HG03175 (cell line): ENCODE measurements at regions not wholly inside any gene's neighbourhood (a gene's known extent, or its start where the extent isn't known, plus 50 kb on each side); places are given as distances from the start of the nearest gene placed in this dataset.
A peak's percentile ranks its signal among the peaks of the same experiment; 100 is the strongest.

Experiments
- ATAC-seq: cut with Tn5 transposase; IDR thresholded peaks from one replicate; pipeline ENCODE4 v1.9.1; 2021; ENCODE audit warnings: mild to moderate bottlenecking, moderate library complexity; ENCODE audit not compliant: unreplicated experiment

DNA sequence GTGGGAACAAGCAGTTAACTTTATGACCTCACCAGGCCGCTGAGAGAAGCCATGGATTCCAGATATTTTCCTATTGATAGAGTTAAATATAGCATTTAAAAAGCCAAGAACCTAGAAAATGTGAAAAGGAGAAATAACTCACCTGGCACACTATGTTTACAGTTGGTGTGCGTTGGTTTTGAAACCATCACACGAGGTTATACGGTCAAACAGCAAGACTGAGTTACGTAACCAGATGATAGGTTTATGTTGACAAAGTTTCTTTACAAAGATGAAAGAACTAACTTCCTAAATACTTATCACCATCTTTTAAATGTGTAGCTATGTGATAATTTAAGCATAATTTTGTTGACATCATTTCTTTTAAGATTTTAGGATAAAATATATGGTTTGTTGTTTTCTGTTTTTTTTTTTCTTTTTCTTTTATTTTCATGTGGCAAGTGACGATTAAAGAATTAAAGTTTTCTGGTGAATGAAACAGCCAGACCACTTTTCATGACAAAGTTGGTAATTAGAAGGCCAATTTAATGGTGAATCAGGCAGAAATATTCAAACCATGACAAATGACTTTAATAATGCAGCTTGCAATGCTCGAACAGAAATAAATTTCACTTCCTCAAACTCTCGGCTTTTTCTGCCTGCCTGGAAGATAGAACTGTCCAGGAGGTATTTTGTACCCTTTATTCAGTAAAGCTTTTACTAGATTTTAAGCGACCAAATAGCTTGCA is 339.1 kb upstream of the OBI1 start:
- ATAC-seq: no peak

DNA sequence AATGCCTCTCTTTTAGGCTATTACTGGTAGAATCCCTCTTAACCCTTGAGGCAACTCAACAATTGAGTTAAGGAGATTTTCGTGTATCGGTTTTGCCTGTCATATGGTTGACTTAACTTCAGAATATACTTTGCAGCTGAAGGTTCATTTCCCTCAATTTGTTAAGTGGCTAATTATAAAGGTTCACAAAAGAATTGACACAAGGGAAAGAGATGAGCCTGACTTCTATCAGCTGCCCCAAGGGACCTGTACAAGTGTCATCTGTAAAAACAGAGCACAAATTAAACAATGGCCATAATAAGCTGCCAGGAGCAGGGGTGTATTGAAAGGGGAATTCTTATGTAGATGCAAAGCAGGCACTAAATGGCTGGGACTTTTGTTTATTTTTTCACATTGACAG is 334.8 kb upstream of the OBI1 start:
- ATAC-seq: no peak

DNA sequence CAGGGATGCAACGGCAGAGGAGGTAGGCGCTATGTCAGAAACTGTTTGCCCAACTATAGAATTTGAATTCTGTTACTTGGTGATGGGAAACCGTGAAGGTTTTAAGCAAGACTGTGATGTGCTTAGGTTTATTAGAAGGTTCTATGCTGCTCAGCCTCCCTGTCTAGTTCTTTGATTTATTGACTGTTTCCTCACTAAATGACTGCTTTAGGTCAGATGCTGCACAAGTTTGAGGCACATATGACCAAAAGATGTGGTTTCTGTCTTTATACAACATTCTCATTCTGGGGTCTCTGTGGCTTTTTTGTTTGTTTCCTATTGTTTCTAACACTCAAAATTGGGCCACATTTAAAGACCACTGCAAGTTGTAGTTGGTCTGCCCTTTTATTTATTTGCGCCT is 323.0 kb upstream of the OBI1 start:
- no peak for ATAC-seq

DNA sequence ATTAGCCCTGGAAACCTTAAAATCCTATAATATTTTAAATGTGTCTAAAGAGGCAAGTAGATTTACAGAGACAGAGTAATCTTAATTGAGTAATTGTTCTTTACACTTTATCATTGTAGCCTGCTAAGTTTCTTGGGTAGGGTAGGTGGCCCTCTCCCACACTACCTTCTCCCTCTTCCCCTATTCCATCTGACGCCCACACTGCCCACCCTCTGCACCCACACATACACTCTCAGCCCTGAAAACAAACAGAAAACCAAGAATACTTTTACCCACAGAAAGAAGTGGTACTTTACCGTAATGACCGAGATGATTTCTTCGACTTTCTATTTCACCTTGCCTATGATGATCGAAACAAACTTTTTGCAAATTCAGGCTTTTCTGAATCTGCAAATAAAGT is 320.4 kb upstream of the OBI1 start:
- ATAC-seq: no peak

DNA sequence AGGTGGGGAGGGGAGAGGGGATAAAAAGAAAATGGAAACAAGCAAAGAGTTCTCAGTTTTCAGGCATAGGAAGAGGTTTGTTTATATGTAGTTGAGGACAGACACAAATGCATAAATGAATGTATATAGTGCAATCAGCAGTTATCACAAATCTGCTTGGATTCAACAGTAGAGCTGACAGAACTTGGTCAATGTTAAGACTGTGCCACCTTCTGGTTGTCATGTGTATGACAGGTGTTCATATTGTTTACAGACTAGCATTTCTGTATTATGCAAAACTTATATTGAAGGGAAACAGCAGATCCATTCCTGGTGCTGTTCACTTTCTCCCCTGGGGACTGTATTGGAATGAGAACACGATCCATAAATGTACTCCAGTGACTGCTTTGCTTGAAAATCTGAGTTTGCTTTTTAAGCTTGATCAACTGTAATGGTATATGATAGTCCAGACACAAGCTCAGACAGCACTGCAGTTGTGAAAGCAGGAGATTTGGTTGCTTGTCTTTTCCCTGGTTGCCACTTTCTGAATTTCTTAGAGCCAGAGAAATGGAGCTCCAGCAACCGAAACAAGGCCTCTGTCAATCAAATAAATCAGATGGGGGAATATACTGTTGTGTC is 319.5 kb upstream of the OBI1 start:
- peak; percentile 95 for ATAC-seq

DNA sequence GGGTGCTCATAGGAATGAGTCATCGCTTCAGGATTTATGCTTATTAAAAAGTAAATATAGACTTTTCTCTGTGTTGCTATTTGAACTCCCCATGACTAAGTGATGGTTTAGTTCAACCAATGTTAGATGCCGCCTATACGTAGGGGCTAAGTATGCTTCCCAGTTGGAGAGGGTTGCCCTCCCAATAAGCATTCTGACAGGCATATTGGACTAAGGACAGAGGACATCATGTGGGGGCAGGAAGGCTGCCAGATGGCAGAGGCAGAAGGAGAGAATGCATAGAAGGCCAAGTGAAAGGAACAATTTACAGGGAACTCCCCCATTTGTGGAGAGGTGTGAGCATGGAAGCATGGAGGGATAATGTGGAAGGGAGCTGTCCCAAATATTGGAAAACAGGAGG is 318.4 kb upstream of the OBI1 start:
- ATAC-seq: no peak

DNA sequence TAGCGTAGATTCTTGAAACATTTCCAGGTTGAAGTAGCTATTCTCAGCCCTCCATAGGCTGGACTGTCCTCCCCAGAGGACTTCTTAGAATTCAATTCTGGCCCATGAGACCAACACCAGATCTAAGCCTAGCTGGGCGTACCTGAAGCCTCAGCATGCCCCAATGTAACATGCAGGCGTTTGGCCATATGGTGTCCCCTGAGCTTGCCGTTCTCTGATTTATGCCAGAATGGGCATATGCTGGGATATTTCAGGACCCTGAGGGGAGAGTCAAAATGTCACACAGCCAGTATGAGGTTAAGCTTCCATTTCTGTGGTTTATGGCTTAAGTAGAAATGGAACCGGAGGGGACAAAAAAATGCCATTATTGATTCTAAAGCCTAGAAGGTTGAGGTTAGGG is 317.7 kb upstream of the OBI1 start:
- no peak for ATAC-seq

DNA sequence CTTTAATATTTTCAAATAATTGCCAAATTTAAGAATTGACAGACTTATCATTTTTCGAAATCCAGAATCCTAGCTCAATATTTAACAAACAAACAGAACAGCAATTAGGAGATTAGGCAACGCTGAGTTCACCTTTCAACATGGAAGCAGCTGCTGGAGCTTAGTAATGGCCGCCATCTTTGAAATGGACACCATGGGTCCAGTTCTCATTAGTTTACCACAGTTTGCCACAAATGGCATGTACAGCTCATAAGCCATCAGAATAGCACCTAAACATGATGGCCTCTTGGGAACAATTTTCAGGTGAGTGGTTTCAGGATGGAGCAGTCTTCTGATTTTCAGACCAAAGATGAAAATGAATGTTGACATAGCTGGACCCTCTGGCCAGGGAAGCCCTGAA is 313.6 kb upstream of the OBI1 start:
- ATAC-seq: no peak

DNA sequence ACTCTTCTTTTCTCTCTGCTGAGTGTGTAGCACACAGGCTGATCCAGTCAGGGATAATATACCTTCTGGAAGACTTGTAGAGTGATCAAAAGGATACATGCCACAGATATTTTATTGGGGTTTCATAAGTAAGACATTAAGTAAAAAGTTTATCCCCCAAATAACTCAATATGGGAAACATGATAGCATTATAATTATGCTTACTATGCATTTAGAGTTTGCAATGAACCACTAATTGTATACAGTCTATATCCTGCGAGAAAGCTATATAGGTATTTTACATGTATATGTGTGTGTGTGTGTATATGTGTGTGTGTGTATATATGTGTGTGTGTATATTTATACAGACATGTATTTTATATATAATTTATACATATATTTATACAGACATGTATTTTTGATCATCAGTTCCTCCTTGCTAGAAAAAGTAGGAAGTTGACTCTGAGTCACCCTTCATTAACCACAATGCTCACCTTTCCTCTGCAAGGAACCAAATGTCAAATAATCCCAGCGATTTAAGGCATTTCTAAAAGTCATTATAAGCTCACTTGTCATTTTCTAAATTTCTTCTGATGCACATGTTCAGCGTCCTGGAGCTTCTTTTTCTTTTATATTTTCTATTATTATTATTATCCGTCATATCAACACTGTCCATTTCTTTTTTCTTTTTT is 312.5 kb upstream of the OBI1 start:
- no peak for ATAC-seq

DNA sequence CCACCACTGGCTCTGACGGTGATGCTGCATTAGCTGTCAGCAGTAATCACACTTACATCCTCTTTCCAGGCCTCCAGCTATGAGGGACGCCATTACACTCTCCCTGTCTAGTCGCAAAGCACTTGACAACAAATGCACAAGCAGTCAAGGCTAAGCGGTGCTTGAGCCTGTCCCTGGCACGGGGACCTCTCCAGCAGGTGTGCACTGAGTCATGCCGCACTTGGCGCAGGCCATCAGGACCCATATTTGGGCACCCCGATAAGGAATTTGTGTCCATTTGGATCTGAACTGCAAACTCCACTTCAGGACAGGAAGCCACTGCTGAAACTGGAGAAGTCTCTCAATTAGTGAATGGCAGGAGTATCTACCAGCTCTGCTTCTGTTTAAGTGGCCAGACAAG is 301.9 kb upstream of the OBI1 start:
- no peak for ATAC-seq

DNA sequence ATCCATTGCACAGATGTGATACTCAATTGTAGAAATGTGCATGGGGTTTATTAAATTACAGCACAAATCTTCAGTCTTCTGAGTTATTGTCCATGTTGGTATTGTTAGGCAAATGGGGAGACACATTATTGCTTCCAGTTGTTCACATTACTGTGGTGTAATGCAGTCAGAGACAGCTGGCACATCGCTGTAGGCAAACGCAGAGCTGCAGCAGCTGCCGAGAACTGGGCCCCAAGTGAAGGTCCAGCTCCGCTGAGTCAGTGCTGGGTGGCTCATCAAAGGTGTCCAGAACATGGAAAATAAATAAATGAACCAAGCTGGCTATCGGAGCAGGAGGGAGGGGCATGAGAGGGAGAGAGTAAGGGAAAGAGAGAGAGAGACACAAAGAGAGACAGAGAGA is 299.1 kb upstream of the OBI1 start:
- no peak for ATAC-seq

DNA sequence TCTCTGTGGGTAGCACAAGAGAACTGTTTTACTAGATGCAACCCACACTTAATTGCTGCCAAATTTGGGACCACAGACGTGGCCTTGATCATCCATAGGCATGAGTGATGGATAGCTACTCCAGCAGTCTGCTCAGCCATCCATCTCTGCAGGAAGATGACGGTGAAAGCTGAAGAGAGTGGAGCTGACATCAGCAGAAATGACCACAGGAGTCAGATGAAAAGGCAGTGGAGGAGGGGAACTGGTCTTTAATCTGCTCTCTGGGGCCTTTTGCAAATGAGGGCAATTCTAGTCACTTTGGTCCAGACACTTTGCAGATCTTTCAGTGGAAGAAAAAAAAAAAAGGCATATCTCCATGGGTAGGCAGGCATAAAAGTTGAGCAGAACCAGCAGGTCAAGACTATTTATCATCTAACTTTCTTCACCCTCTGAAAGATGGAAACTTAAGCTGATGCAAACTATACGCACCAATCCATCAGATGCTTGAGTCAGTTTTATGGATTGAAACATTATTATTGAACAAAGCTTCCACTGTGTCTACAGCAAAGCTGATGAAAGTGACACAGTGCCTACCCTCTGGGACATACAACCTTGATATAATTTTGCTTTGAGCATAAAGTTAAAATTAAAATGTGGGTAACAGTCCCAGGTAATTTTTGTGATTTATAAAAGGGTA is 281.6 kb upstream of the OBI1 start:
- no peak for ATAC-seq

DNA sequence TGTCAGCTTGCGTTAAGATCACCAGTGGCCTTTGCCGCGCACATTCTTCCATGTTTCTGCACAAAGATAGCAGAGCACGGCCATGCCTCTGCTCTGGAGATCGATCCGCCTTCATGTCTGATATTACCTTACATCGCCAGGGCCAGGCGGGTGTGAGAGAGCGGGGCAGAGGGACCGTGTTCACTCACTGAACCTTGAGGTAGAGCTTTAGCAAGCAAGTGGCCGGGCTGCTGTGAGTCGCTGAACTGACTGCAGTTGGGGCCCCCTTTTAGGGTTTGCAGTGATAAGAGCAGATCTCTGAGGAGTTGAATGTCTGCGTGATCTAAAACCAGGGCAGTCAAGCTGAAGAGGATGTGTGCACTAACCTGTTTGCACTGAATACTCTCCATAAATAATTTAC is 275.4 kb upstream of the OBI1 start:
- no peak for ATAC-seq

DNA sequence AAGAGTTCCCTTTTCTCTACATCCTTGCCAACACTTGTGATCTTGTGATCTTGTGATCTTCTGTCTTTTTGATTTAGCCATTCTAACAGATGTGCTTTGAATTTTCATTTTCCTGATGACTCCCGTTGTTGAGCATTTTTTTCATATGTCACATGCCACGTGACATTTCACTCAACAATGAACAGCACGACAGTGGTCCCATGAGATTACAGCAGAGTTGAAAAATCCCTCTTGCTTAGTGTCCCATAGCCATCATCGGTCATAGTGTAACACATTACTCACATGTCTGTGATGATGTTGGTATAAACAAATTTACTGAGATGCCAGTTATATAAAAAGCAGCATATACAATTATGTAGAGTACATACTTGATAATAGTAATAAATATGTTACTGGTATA is 256.1 kb upstream of the OBI1 start:
- no peak for ATAC-seq

DNA sequence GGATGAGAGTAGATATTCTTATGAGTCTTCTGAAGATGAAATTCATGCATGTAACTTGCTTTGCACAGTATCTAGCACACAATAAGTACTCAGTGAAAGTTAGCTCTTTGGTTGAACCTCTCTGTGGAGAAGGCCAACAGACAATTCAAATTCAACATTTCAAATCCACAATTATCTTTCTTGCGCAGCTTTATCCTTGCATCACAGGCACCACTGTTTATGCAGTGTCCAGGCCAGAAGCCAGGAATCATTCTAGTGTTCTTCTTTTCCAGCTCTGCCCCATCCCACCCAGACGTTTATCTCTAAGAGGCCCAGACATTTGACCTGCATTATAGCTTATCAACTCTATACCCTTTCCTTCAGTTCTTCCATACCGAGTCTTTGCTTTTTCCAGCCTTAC is 254.7 kb upstream of the OBI1 start:
- ATAC-seq: no peak

DNA sequence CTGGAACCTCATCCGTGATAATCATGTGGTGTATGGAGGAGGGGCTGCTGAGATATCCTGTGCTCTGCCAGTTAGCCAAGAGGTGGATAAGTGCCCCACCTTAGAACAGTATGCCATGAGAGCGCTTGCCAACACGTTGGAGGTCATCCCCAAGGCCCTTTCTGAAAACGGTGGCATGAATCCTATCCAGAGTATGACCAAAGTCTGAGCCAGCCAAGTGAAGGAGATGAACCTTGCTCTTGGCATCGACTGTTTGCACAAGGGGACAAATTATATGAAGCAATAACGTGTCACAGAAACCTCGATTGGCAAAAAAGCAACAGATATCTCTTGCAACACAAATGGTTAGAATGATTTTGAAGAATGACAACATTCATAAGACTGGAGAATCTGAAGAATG is 251.2 kb upstream of the OBI1 start:
- ATAC-seq: no peak

DNA sequence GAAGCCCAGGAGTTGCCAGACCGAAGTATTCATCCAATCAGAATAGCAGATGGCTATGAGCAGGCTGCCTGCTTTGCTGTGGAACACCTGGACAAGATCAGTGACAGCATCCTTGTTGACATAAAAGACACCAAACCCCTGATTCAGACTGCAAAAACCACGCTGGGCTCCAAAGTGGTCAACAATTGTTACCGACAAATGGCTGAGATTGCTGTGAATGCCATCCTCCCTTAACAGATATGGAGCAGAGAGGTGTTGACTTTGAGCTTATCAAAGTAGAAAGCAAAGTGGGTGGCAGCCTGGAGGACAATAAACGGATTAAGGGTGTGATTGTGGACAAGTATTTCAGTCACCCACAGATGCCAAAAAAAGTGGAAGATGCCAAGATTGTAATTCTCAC is 250.3 kb upstream of the OBI1 start:
- no peak for ATAC-seq

DNA sequence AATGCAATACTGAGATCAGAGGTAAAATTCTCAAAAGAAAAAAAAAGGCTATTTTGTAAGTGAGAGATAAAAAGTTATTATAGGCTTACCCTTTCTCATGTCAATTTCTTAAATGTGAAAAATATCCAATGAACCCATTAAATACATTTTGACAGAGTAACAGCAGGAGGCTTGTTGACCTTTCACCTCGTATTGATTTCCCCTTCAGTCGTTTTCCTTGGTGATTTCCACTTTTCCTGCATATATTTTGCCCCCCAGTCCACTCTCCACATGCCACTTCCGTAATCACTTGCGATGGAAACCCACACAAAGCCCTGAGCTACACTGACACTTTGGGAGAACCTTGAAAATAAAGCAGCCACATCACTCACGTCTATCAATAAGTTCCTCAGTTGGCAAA is 248.1 kb upstream of the OBI1 start:
- ATAC-seq: no peak

DNA sequence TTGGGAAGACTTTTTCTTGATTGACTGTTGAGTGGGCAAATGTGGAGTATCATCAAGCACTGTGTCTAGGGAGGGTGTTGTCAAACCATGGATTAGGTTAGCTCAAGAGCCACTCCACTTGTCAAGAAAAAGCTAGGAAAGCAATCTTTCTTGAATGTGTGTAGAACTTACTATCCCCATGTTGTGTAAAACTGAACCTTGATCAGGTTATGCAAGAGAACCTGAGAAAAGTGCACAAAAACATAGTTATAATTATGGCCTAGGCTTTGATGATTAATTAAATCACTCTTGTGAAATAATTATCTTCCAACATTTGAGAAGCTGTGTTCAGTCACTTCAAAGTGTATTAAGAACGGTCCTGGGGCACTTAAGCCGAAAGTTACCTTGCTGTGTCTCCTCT is 238.2 kb upstream of the OBI1 start:
- ATAC-seq: no peak

DNA sequence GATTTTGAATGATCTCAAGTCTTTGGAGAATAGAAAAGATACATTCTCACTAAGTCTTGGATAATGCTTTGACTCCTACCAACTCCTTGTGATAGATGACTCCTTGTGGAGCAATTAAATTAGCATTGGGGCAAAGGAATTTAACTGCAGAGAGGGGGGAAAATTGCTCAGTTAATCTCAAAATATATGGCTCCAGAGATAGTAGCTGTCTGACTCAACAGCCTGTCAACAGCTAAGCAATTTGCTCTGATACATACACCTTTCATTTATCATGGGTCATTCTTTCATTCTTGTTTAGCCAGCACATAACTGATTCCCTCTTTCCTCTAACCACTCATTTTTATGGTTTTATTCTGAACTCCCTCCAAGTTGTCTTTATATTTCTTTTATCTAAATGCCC is 225.6 kb upstream of the OBI1 start:
- ATAC-seq: no peak

DNA sequence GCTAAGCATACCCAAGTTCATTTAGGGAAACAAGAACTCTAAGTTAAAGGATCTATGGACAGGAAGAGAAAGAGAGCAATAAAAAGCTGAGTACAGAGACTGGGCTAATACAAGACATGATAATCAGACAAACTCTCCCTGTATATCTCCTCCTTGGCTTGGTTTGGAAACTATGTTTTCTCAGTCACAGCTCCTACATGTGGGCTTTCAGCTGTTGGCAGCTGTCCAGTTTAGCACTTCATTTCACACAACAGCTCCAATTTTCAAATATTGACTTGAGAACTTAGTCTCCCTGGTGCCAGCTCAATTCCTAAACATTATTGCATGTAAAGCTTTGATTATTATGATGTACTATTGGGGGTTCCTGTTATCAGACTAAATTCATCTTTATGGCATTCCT is 222.8 kb upstream of the OBI1 start:
- ATAC-seq: no peak

DNA sequence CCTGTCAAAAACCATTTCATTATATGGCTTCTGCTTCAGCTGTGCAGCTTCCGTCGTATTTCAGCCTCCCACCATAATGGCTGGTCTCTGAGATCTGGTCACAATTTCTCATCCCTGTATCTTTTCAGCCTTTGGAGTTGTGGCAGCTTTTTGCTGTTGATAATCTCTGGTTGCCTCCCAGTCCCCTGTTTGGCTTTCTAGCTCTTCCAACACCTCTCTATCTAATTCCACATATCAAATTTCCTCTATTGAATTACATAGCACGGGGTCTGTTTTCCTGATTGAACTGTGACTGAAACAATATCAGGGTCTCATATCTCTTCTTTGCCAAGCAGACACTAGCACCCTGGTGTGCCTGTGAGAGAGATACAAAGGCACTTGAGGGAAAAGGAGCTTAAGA is 222.1 kb upstream of the OBI1 start:
- ATAC-seq: no peak
